H1 (cell line): ENCODE measurements at regions not wholly inside any gene's neighbourhood (a gene's known extent, or its start where the extent isn't known, plus 50 kb on each side); places are given as distances from the start of the nearest gene placed in this dataset.

Source experiments
- CTBP2 ChIP-seq: IDR thresholded peaks from 2 replicates; pipeline ENCODE4 v1.7.0; 2011; ENCODE audit warnings: borderline replicate concordance, mild to moderate bottlenecking, moderate library complexity, mixed read lengths, low read length; ENCODE audit not compliant: insufficient read depth, insufficient read length
- KDM4A ChIP-seq: IDR thresholded peaks from one replicate; pipeline ENCODE4 v1.7.1; 2012; ENCODE audit warnings: low read depth, mild to moderate bottlenecking, moderate library complexity, low read length, inconsistent platforms; ENCODE audit not compliant: severe bottlenecking
- MAFK ChIP-seq: IDR thresholded peaks from 2 replicates; pipeline ENCODE4 v1.6.1; 2012; ENCODE audit warnings: low read depth, mild to moderate bottlenecking, improper control_type of control experiment, low read length
- PHF8 ChIP-seq: fragments of 200-600 bp; sonication (generic); conservative IDR thresholded peaks from 2 replicates; pipeline ENCODE4 v1.7.1; 2012; ENCODE audit warnings: low read depth, mild to moderate bottlenecking, inconsistent platforms, low read length, moderate library complexity
- POLR2AphosphoS5 ChIP-seq: IDR thresholded peaks from 2 replicates; pipeline ENCODE4 v1.6.1; 2011; ENCODE audit warnings: low read depth, low read length
- TF ChIP-seq, protein P1 (sequence below): fragments of 300-600 bp; sonication (generic); IDR thresholded peaks from 2 replicates; pipeline ENCODE4 v1.7.1; 2012; ENCODE audit warnings: low read length, moderate library complexity, mild to moderate bottlenecking, inconsistent platforms; ENCODE audit not compliant: insufficient replicate concordance

DNA sequence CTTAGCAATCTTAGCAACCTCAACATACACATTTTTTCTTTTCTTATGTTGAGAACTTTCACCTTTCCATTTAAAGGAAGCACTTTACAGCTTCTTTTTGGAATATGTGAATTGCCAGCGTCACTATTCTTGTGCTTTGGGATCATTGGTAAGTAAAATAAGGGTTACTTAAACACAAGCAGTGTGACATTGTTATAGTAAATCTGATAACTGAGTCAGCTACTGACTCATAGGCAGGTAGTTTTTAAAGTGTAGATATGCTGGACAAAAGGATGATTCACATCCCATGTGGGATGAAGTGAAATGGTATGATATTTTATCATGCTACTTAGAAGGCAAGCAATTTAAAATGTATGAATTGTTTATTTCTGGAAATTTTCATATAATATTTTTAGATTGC lies 637.2 kb downstream of the DCDC2C start (continued):
- TF ChIP-seq, protein P1, sequence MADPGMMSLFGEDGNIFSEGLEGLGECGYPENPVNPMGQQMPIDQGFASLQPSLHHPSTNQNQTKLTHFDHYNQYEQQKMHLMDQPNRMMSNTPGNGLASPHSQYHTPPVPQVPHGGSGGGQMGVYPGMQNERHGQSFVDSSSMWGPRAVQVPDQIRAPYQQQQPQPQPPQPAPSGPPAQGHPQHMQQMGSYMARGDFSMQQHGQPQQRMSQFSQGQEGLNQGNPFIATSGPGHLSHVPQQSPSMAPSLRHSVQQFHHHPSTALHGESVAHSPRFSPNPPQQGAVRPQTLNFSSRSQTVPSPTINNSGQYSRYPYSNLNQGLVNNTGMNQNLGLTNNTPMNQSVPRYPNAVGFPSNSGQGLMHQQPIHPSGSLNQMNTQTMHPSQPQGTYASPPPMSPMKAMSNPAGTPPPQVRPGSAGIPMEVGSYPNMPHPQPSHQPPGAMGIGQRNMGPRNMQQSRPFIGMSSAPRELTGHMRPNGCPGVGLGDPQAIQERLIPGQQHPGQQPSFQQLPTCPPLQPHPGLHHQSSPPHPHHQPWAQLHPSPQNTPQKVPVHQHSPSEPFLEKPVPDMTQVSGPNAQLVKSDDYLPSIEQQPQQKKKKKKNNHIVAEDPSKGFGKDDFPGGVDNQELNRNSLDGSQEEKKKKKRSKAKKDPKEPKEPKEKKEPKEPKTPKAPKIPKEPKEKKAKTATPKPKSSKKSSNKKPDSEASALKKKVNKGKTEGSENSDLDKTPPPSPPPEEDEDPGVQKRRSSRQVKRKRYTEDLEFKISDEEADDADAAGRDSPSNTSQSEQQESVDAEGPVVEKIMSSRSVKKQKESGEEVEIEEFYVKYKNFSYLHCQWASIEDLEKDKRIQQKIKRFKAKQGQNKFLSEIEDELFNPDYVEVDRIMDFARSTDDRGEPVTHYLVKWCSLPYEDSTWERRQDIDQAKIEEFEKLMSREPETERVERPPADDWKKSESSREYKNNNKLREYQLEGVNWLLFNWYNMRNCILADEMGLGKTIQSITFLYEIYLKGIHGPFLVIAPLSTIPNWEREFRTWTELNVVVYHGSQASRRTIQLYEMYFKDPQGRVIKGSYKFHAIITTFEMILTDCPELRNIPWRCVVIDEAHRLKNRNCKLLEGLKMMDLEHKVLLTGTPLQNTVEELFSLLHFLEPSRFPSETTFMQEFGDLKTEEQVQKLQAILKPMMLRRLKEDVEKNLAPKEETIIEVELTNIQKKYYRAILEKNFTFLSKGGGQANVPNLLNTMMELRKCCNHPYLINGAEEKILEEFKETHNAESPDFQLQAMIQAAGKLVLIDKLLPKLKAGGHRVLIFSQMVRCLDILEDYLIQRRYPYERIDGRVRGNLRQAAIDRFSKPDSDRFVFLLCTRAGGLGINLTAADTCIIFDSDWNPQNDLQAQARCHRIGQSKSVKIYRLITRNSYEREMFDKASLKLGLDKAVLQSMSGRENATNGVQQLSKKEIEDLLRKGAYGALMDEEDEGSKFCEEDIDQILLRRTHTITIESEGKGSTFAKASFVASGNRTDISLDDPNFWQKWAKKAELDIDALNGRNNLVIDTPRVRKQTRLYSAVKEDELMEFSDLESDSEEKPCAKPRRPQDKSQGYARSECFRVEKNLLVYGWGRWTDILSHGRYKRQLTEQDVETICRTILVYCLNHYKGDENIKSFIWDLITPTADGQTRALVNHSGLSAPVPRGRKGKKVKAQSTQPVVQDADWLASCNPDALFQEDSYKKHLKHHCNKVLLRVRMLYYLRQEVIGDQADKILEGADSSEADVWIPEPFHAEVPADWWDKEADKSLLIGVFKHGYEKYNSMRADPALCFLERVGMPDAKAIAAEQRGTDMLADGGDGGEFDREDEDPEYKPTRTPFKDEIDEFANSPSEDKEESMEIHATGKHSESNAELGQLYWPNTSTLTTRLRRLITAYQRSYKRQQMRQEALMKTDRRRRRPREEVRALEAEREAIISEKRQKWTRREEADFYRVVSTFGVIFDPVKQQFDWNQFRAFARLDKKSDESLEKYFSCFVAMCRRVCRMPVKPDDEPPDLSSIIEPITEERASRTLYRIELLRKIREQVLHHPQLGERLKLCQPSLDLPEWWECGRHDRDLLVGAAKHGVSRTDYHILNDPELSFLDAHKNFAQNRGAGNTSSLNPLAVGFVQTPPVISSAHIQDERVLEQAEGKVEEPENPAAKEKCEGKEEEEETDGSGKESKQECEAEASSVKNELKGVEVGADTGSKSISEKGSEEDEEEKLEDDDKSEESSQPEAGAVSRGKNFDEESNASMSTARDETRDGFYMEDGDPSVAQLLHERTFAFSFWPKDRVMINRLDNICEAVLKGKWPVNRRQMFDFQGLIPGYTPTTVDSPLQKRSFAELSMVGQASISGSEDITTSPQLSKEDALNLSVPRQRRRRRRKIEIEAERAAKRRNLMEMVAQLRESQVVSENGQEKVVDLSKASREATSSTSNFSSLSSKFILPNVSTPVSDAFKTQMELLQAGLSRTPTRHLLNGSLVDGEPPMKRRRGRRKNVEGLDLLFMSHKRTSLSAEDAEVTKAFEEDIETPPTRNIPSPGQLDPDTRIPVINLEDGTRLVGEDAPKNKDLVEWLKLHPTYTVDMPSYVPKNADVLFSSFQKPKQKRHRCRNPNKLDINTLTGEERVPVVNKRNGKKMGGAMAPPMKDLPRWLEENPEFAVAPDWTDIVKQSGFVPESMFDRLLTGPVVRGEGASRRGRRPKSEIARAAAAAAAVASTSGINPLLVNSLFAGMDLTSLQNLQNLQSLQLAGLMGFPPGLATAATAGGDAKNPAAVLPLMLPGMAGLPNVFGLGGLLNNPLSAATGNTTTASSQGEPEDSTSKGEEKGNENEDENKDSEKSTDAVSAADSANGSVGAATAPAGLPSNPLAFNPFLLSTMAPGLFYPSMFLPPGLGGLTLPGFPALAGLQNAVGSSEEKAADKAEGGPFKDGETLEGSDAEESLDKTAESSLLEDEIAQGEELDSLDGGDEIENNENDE = no peak
- TF ChIP-seq POLR2AphosphoS5 (no peak), KDM4A (no peak), MAFK (no peak), PHF8 (no peak), CTBP2 (no peak)
